Astrocyte of the cerebellum (primary cell): ENCODE measurements at regions not wholly inside any gene's neighbourhood (a gene's known extent, or its start where the extent isn't known, plus 50 kb on each side); places are given as distances from the start of the nearest gene placed in this dataset.

Source experiments
- DNase-seq: peaks from one replicate; pipeline ENCODE4 v3.0.0-alpha.2; 2011; ENCODE audit warnings: low read depth
- H3K4me3 ChIP-seq: 2 replicates; pipeline ENCODE4 v1.5.1; 2011; ENCODE audit warnings: mild to moderate bottlenecking, low read depth, low read length, moderate library complexity
- in situ Hi-C: cut with HindIII; loops from 2 replicates; pipeline ENCODE4 v1.10.0; 2017; ENCODE audit warnings: low sequenced_read_pairs
- TF ChIP-seq, protein P1 (sequence below): IDR thresholded peaks from 2 replicates; pipeline ENCODE4 v1.5.1; 2012; ENCODE audit warnings: low read length, low read depth, moderate library complexity, mild to moderate bottlenecking; ENCODE audit errors: missing control alignments

- H3K4me3 ChIP-seq: no peak overlapping the region
- TF ChIP-seq, protein P1, sequence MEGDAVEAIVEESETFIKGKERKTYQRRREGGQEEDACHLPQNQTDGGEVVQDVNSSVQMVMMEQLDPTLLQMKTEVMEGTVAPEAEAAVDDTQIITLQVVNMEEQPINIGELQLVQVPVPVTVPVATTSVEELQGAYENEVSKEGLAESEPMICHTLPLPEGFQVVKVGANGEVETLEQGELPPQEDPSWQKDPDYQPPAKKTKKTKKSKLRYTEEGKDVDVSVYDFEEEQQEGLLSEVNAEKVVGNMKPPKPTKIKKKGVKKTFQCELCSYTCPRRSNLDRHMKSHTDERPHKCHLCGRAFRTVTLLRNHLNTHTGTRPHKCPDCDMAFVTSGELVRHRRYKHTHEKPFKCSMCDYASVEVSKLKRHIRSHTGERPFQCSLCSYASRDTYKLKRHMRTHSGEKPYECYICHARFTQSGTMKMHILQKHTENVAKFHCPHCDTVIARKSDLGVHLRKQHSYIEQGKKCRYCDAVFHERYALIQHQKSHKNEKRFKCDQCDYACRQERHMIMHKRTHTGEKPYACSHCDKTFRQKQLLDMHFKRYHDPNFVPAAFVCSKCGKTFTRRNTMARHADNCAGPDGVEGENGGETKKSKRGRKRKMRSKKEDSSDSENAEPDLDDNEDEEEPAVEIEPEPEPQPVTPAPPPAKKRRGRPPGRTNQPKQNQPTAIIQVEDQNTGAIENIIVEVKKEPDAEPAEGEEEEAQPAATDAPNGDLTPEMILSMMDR: no peak
- in situ Hi-C loops: no loop called here
- DNase-seq: no peak
These were observed 541.3 kb downstream of the CDH11 start for GRCh38 chr16:64580558-64580957.

DNA sequence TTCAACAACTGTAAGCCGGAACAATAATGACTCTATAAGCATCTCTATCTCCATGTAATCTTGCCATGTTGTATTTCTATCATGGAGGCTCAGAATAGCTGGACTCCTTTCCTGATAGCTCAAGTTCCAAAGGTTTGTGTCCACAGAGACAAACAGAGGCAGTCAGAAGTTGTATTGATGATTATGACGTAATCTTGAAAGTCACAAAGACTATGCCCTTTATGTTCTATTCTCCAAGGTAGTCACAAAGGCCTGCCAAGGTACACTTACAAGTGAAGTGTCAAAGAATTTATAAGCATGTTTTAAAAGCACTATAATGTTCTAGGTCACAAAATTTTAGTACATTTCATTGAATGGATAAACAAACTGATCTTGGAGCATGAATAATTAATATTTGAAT is 542.2 kb downstream of the CDH11 start:
- in situ Hi-C loops: no loop called here
- H3K4me3 ChIP-seq: no peak overlapping the region
- no peak for DNase-seq
- TF ChIP-seq, protein P1: no peak

GRCh38 chr16:64545768-64546167 is 576.1 kb downstream of the CDH11 start:
- H3K4me3 ChIP-seq: no peak overlapping the region
- DNase-seq: no peak
- TF ChIP-seq, protein P1: no peak
- in situ Hi-C loops: no loop called here

DNA sequence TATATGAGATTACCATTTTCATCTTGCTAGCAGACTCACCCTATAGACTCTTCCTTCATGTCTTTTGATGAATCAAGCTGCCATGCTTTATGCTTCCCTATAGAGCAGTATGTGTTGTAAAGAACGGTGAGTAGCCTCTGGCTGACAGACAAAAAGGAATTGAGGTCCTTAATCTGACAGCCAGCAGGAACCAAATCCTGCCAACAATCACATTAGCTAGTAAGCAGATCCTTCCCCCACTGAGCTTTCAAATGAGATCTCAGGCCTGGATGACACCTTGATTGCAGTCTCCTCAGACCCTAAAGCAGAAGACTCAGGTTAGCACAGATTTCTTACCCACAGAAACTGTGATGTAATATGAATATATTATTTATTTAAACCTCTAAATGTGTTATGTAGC is 577.0 kb downstream of the CDH11 start:
- no peak overlapping the region for H3K4me3 ChIP-seq
- no peak for DNase-seq
- TF ChIP-seq, protein P1: no peak
- in situ Hi-C loops: no loop called here

- in situ Hi-C loops: no loop called here
- TF ChIP-seq, protein P1: no peak
- no peak overlapping the region for H3K4me3 ChIP-seq
- DNase-seq: no peak
These were observed 578.4 kb downstream of the CDH11 start for GRCh38 chr16:64543441-64543840.

DNA sequence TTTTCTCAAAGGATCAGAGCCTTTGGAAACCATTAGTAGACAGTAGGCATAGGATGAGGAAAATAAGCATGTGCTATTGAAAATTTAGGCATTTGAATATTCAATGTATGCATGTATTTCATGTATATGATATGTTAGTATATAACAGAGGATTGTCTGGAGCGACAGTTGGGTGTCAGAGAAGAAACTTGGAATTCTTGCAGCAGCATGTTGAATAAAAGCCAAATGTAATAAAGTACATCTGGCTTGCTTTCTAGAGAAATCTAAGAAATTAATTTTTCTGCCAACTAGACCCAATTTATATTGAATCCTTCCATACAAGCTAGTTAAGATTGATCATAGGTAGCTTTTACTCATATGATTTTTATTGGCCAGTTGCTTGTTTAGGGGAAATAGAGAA is 578.8 kb downstream of the CDH11 start:
- in situ Hi-C loops: no loop called here
- H3K4me3 ChIP-seq: no peak overlapping the region
- TF ChIP-seq, protein P1: no peak
- no peak for DNase-seq

- no peak overlapping the region for H3K4me3 ChIP-seq
- no peak for DNase-seq
- TF ChIP-seq, protein P1: no peak
- in situ Hi-C loops: no loop called here
These were observed 579.7 kb downstream of the CDH11 start for GRCh38 chr16:64542152-64542551.
